ENCODE measurements at regions not wholly inside any gene's neighbourhood (a gene's known extent, or its start where the extent isn't known, plus 50 kb on each side); places are given as distances from the start of the nearest gene placed in this dataset.
"Not testable (repeated sequence)": the region's sequence is repeated elsewhere in the genome, so short reads cannot be mapped to it uniquely, and the experiment has no call there.

- DNase-seq (ENCODE audit: unreplicated experiment); POLR2A ChIA-PET; H3K4me3 Mint-ChIP-seq (ENCODE audit: unreplicated experiment); H3K4me1 Mint-ChIP-seq (ENCODE audit: insufficient read depth, unreplicated experiment); BruUV-seq (replicated peaks); H3K27ac Mint-ChIP-seq (ENCODE audit: low read depth, unreplicated experiment); intact Hi-C loops (cut with micrococcal nuclease); H3K27me3 Mint-ChIP-seq (ENCODE audit: insufficient read depth, unreplicated experiment); CTCF ChIA-PET; H3K36me3 Mint-ChIP-seq (ENCODE audit: insufficient read depth, unreplicated experiment): not testable (repeated sequence)
- H3K9me3 Mint-ChIP-seq (ENCODE audit: unreplicated experiment), result peaks cover 12% of the 10 kb centered on the region
These were observed 273.8 kb upstream of the FAM240B start for GRCh38 chr9:38993690-38994089.

DNA sequence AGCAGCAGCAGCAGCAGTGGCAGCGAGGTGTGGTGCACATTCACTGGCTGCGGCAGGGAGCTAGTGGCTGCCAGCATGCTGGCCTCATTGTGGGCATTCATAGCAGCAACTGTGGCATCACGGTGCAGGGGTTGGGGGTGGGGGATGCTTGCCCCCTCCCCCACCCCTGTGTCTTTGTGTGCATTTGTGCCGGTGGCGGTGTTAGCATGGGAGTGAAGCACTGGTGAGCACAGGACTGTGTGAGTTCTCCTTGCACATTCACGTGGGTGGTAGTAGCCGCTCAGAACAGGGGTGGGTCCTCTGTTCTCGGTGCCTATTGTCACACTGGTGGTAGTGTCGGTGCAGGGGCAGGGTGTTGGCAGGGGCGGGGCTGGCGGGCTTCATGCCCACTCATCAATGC, 273.2 kb upstream of the FAM240B start:
- BruUV-seq (replicated peaks); H3K4me3 Mint-ChIP-seq (ENCODE audit: unreplicated experiment); H3K4me1 Mint-ChIP-seq (ENCODE audit: insufficient read depth, unreplicated experiment); H3K36me3 Mint-ChIP-seq (ENCODE audit: insufficient read depth, unreplicated experiment); intact Hi-C loops (cut with micrococcal nuclease); POLR2A ChIA-PET; H3K27ac Mint-ChIP-seq (ENCODE audit: low read depth, unreplicated experiment); DNase-seq (ENCODE audit: unreplicated experiment); CTCF ChIA-PET; H3K27me3 Mint-ChIP-seq (ENCODE audit: insufficient read depth, unreplicated experiment): not testable (repeated sequence)
- peaks cover 12% of the 10 kb centered on the region for H3K9me3 Mint-ChIP-seq (ENCODE audit: unreplicated experiment)

GRCh38 chr9:38978734-38979133, 258.8 kb upstream of the FAM240B start:
- H3K27me3 Mint-ChIP-seq (ENCODE audit: insufficient read depth, unreplicated experiment); DNase-seq (ENCODE audit: unreplicated experiment); CTCF ChIA-PET; H3K9me3 Mint-ChIP-seq (ENCODE audit: unreplicated experiment); BruUV-seq (replicated peaks); POLR2A ChIA-PET; H3K4me3 Mint-ChIP-seq (ENCODE audit: unreplicated experiment); H3K36me3 Mint-ChIP-seq (ENCODE audit: insufficient read depth, unreplicated experiment); H3K4me1 Mint-ChIP-seq (ENCODE audit: insufficient read depth, unreplicated experiment); H3K27ac Mint-ChIP-seq (ENCODE audit: low read depth, unreplicated experiment); intact Hi-C loops (cut with micrococcal nuclease): not testable (repeated sequence)

GRCh38 chr9:38969480-38969879, 249.5 kb upstream of the FAM240B start:
- H3K4me3 Mint-ChIP-seq (ENCODE audit: unreplicated experiment); BruUV-seq (replicated peaks); H3K4me1 Mint-ChIP-seq (ENCODE audit: insufficient read depth, unreplicated experiment); intact Hi-C loops (cut with micrococcal nuclease); H3K36me3 Mint-ChIP-seq (ENCODE audit: insufficient read depth, unreplicated experiment); POLR2A ChIA-PET; CTCF ChIA-PET; H3K9me3 Mint-ChIP-seq (ENCODE audit: unreplicated experiment); H3K27me3 Mint-ChIP-seq (ENCODE audit: insufficient read depth, unreplicated experiment); DNase-seq (ENCODE audit: unreplicated experiment); H3K27ac Mint-ChIP-seq (ENCODE audit: low read depth, unreplicated experiment): not testable (repeated sequence)

DNA sequence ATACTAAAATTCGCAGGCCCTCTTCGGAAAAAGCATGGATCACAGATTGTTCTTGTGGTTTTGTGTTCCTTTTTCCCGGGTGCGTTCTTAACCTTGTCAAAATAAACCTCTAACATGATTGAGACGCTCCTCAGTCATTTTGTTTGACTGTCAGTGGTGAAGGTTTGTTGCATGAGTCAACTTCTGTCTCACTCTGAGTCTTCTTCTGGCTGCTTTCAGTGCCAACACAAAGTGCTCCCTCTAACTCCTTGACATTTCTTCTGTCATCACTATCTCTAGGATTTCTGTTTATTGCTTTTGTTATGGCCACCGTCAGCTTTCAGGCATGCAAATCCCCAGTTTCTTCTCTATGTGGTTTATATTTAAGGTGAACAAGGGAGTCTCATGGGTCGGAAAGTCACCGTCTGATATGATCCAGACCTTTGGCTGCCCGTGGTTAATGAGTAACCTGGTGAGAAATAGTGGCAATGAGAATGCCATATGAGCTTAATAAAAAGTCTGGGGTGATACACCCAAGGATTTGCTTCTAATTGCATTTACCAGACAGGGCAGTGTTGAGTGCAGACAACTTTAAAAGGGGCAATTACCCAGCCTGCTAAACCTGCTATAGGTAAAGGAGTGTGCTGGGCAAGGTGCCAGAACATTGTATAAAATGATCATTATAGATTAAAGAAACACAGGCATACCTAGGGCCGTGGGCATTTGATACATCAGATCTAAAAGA, 248.9 kb upstream of the FAM240B start:
- intact Hi-C loops (cut with micrococcal nuclease); H3K36me3 Mint-ChIP-seq (ENCODE audit: insufficient read depth, unreplicated experiment); H3K9me3 Mint-ChIP-seq (ENCODE audit: unreplicated experiment); H3K27me3 Mint-ChIP-seq (ENCODE audit: insufficient read depth, unreplicated experiment); DNase-seq (ENCODE audit: unreplicated experiment); CTCF ChIA-PET; BruUV-seq (replicated peaks); POLR2A ChIA-PET; H3K27ac Mint-ChIP-seq (ENCODE audit: low read depth, unreplicated experiment); H3K4me3 Mint-ChIP-seq (ENCODE audit: unreplicated experiment); H3K4me1 Mint-ChIP-seq (ENCODE audit: insufficient read depth, unreplicated experiment): not testable (repeated sequence)

- DNase-seq (ENCODE audit: unreplicated experiment); H3K27ac Mint-ChIP-seq (ENCODE audit: low read depth, unreplicated experiment); BruUV-seq (replicated peaks); H3K4me3 Mint-ChIP-seq (ENCODE audit: unreplicated experiment); CTCF ChIA-PET; intact Hi-C loops (cut with micrococcal nuclease); H3K9me3 Mint-ChIP-seq (ENCODE audit: unreplicated experiment); H3K4me1 Mint-ChIP-seq (ENCODE audit: insufficient read depth, unreplicated experiment); H3K36me3 Mint-ChIP-seq (ENCODE audit: insufficient read depth, unreplicated experiment); H3K27me3 Mint-ChIP-seq (ENCODE audit: insufficient read depth, unreplicated experiment); POLR2A ChIA-PET: not testable (repeated sequence)
These were observed 247.9 kb upstream of the FAM240B start for GRCh38 chr9:38967866-38968265.

DNA sequence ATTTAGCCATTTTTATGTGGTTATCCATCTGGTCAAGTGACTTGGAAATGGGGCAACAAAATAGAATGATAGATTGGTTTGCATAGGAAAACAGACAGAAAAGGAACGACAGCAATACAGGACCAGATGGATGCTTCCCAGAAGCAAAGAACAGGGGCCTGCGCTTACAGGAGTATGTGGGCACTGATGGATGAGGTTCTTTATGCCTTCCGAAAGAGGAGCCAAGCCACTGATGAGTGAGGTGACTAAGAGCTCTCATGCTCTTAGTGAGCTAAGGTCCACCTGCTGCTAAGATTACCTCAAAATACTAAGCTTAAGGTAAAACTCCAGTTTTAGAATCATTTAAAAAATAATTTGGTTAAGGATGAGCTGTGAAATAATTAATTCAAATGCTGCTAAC, 247.4 kb upstream of the FAM240B start:
- BruUV-seq (replicated peaks), result not testable (repeated sequence)

DNA sequence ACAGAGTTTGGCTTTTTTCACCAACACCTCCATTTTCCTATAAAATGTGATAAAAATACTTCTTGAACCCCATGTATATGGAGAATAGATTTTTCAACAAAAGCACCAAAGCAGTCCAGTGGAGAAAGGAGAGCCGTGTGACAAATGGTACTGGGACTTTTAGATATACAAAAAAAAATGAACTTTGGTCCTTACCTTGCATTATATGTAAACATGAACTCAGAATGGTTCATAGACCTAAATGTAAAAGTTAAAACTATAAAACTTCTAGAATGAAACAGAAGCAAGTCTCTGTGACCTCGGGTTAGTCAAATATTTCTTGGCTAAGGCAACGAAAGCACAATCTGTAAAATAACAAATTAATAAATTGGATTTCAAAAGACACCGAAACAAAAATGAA, 239.9 kb upstream of the FAM240B start:
- CTCF ChIA-PET; H3K27ac Mint-ChIP-seq (ENCODE audit: low read depth, unreplicated experiment); DNase-seq (ENCODE audit: unreplicated experiment); BruUV-seq (replicated peaks); H3K4me3 Mint-ChIP-seq (ENCODE audit: unreplicated experiment); H3K4me1 Mint-ChIP-seq (ENCODE audit: insufficient read depth, unreplicated experiment); H3K36me3 Mint-ChIP-seq (ENCODE audit: insufficient read depth, unreplicated experiment); H3K9me3 Mint-ChIP-seq (ENCODE audit: unreplicated experiment); H3K27me3 Mint-ChIP-seq (ENCODE audit: insufficient read depth, unreplicated experiment); intact Hi-C loops (cut with micrococcal nuclease); POLR2A ChIA-PET: not testable (repeated sequence)

More for the DNA sequence above, 247.4 kb upstream of the FAM240B start:
- DNase-seq (ENCODE audit: unreplicated experiment); H3K4me3 Mint-ChIP-seq (ENCODE audit: unreplicated experiment); H3K36me3 Mint-ChIP-seq (ENCODE audit: insufficient read depth, unreplicated experiment); H3K27me3 Mint-ChIP-seq (ENCODE audit: insufficient read depth, unreplicated experiment); CTCF ChIA-PET; H3K27ac Mint-ChIP-seq (ENCODE audit: low read depth, unreplicated experiment); POLR2A ChIA-PET; H3K9me3 Mint-ChIP-seq (ENCODE audit: unreplicated experiment); intact Hi-C loops (cut with micrococcal nuclease); H3K4me1 Mint-ChIP-seq (ENCODE audit: insufficient read depth, unreplicated experiment): not testable (repeated sequence)

DNA sequence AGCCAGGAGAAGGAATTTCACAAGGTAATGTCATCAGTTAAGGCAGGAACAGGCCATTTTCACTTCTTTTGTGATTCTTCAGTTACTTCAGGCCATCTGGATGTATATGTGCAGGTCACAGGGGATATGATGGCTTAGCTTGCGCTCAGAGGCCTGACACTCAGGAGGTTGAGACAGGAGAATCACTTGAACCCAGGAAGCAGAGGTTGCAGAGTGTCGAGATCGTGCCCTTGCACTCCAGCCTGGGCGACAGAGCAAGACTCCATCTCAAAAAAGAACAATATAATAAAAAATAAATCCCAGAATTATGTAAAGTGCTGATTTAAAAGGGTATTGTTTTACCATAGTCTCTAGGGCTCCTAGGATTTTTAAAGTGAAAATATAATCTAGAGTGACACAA, 235.9 kb upstream of the FAM240B start:
- DNase-seq (ENCODE audit: unreplicated experiment); CTCF ChIA-PET; H3K4me3 Mint-ChIP-seq (ENCODE audit: unreplicated experiment); H3K4me1 Mint-ChIP-seq (ENCODE audit: insufficient read depth, unreplicated experiment); BruUV-seq (replicated peaks); H3K27me3 Mint-ChIP-seq (ENCODE audit: insufficient read depth, unreplicated experiment); intact Hi-C loops (cut with micrococcal nuclease); H3K36me3 Mint-ChIP-seq (ENCODE audit: insufficient read depth, unreplicated experiment); H3K27ac Mint-ChIP-seq (ENCODE audit: low read depth, unreplicated experiment); POLR2A ChIA-PET; H3K9me3 Mint-ChIP-seq (ENCODE audit: unreplicated experiment): not testable (repeated sequence)
